ENCODE measurements at regions not wholly inside any gene's neighbourhood (a gene's known extent, or its start where the extent isn't known, plus 50 kb on each side); places are given as distances from the start of the nearest gene placed in this dataset.

GRCh38 chr7:50863053-50863452, 80.4 kb upstream of the GRB10 start:
- DNase-seq (peak; percentile 23), ATAC-seq (peak; percentile 26)
- Mint-ChIP-seq H3K4me3 (no peak overlapping the region), H3K9me3 (ENCODE audit: low read depth) (no peaks in the 10 kb centered on the region), H3K4me1 (no peaks in the 10 kb centered on the region), H3K27me3 (peaks cover 3% of the 10 kb centered on the region), H3K36me3 (ENCODE audit: low read depth) (no peaks in the 10 kb centered on the region), H3K27ac (no peak overlapping the region)
- intact Hi-C loops (cut with DNase I, micrococcal nuclease), result no loop called here
- CTCF ChIA-PET, result interaction anchor here (1.8 kb wide), 1 partner anchor 21 kb away, joined by 4 read pairs; no protein-coding TSS in a partner anchor
- POLR2A ChIA-PET, result interaction anchor here (0.5 kb wide), 1 partner anchor 12 kb away, joined by 11 read pairs; no protein-coding TSS in a partner anchor

DNA sequence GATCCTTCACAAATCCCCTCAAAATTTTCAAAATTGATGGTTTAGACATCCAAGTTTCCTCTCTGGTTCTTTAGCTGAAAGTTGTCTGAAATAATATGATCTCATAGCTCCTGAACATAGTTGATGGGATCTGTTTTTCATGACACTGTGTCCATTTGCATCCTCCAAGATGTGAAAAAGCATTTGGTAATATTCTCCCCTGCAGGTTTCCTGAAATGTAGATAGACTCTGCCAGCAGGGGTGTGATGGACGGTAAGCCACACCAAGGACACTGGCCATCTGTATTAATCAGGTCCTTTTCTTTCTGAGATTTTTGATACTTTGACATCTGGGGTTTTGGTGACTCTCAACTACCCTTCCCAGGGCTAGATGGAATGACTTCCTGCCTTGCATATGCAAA, 79.6 kb upstream of the GRB10 start:
- POLR2A ChIA-PET, result no interaction called here
- CTCF ChIA-PET, result interaction anchor here (0.6 to 1.8 kb wide), 2 partner anchors 22 to 150 kb away, joined by 3 to 4 read pairs; no protein-coding TSS in a partner anchor
- intact Hi-C loops (cut with DNase I, micrococcal nuclease), result no loop called here
- Mint-ChIP-seq H3K27me3 (peaks cover 3% of the 10 kb centered on the region), H3K4me1 (no peaks in the 10 kb centered on the region), H3K36me3 (ENCODE audit: low read depth) (no peaks in the 10 kb centered on the region), H3K27ac (no peak overlapping the region), H3K4me3 (no peak overlapping the region), H3K9me3 (ENCODE audit: low read depth) (no peaks in the 10 kb centered on the region)
- ATAC-seq (no peak), DNase-seq (no peak)

DNA sequence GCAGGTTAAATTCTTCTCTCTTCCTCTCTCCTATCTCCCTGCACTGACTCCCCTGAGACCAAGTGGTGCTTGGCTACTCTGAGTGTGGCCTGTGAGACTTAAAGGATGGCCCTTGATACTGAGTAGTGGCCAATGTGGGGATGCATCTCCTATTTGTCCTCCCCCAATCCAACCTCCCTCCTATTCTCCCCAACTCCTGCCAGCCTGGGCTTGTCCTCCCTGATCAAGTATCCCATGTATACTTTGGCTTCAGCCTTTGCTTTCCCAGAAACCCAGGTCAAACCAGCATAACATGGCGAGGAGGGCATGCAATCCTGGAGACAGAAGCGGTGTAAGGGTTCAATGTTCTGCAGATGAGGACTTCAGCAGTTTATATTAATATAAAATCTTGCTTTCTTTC, 77.9 kb upstream of the GRB10 start:
- intact Hi-C loops (cut with DNase I, micrococcal nuclease), result no loop called here

DNA sequence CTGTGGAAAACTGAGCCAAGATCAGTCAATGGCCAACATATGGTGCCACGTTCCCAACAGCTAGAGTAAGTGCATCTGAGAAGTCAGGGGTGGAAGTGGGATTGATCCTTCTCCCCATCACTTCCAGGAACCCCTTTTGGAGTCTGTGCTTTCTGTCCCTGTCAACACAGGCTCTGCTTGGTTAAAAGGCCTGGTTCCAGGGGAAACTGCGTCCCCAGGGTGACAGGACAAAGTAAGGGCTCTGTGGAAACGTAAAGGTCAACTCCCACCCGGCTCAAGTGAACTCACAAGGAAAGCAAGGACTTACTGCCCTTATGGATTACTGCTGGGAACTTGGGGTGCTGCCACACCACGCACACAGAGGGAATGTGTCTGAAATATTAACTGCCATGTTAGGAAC, 77.5 kb upstream of the GRB10 start:
- CTCF ChIA-PET, result no interaction called here
- Mint-ChIP-seq H3K36me3 (ENCODE audit: low read depth) (no peaks in the 10 kb centered on the region), H3K9me3 (ENCODE audit: low read depth) (no peaks in the 10 kb centered on the region), H3K27me3 (peaks cover 3% of the 10 kb centered on the region), H3K4me1 (no peaks in the 10 kb centered on the region), H3K4me3 (no peak overlapping the region), H3K27ac (no peak overlapping the region)
- intact Hi-C loops (cut with DNase I, micrococcal nuclease), result no loop called here
- DNase-seq (no peak), ATAC-seq (no peak)
- POLR2A ChIA-PET, result no interaction called here

More for the DNA sequence above, 77.9 kb upstream of the GRB10 start:
- H3K9me3 Mint-ChIP-seq (ENCODE audit: low read depth), result no peaks in the 10 kb centered on the region
- no peak for DNase-seq
- H3K36me3 Mint-ChIP-seq (ENCODE audit: low read depth), result no peaks in the 10 kb centered on the region
- CTCF ChIA-PET, result no interaction called here
- no peak overlapping the region for H3K27ac Mint-ChIP-seq
- no peak for ATAC-seq
- POLR2A ChIA-PET, result no interaction called here
- H3K4me3 Mint-ChIP-seq, result no peak overlapping the region
- H3K4me1 Mint-ChIP-seq, result no peaks in the 10 kb centered on the region
- peaks cover 3% of the 10 kb centered on the region for H3K27me3 Mint-ChIP-seq

DNA sequence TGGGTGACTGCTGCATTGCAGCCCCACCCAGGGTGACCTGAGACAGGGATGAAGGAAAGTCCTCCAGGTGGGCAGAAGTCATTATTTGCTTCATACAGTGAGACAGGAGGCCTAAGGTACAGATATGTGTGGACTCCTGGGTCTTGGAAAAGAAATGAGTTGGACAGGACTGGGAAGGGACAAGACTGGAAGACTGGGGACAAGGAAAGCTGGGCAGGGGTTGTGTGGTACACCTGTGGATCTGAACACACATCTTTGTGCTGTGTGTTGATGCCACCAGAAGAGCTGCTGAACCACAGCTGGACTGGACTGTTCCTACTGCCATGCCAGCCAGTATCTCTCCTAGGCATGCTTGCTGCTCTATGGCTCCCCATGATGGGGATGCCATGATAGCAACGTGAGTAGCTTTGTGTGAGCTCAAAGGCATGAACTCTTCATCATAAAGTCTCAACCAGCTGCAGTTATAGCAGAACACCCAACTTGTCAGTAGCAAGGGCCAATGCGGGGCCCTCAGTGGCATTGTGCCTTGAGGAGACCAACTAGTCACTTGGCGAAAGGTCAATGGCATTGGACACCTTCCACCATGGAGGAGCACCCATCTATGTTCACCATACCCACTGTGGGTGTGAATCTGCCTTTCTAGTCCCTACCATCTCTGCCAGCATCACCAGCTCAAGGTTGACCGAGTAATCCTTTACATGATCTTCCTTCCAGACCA, 76.0 kb upstream of the GRB10 start:
- no peaks in the 10 kb centered on the region for H3K4me1 Mint-ChIP-seq
- DNase-seq (no peak), ATAC-seq (no peak)
- H3K9me3 Mint-ChIP-seq (ENCODE audit: low read depth), result no peaks in the 10 kb centered on the region
- no peaks in the 10 kb centered on the region for H3K36me3 Mint-ChIP-seq (ENCODE audit: low read depth)
- ChIA-PET POLR2A (no interaction called here), CTCF (no interaction called here)
- no peak overlapping the region for H3K4me3 Mint-ChIP-seq
- H3K27ac Mint-ChIP-seq, result no peak overlapping the region
- intact Hi-C loops (cut with DNase I, micrococcal nuclease), result no loop called here
- H3K27me3 Mint-ChIP-seq, result peaks cover 3% of the 10 kb centered on the region

DNA sequence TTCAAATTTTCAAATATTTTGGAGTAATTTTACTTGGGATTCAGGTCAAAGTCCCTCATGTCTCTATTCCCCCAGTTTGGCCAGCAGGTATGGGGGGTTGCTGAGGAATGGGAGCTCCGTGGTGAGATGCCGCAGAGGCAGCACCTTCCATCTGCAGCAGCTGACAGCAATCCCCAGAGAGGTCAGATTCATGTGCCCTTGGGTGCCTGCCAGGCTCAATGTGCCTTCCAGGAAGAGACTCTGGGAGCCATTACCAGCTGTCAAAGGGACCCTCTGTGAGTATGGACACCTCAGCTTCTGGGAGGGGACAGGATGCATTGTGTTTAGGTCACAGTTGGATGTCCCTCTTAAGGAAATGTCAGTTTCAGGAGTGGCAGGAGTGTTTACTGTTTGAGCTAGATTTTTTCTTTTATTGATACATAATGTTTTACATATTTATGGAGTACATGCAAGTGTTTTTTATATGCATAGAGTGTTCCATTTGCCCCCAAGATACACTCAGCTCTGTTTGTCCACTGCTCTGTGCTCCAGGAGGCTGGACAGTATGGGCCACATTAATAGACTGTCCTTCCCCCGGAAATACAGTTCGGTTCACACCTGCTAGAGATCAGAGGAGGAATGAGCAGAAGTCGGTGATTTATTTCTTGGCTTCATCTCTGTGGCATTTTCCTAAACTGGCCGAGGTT, 75.3 kb upstream of the GRB10 start:
- DNase-seq (no peak), ATAC-seq (no peak)
- Mint-ChIP-seq H3K4me3 (no peak overlapping the region), H3K27me3 (peaks cover 3% of the 10 kb centered on the region), H3K9me3 (ENCODE audit: low read depth) (no peaks in the 10 kb centered on the region), H3K27ac (no peak overlapping the region), H3K36me3 (ENCODE audit: low read depth) (no peaks in the 10 kb centered on the region), H3K4me1 (no peaks in the 10 kb centered on the region)
- POLR2A ChIA-PET, result no interaction called here
- CTCF ChIA-PET, result no interaction called here
- intact Hi-C loops (cut with DNase I, micrococcal nuclease), result no loop called here

GRCh38 chr7:50856806-50857205, 74.1 kb upstream of the GRB10 start:
- no peak for ATAC-seq
- no peak overlapping the region for H3K27ac Mint-ChIP-seq
- POLR2A ChIA-PET, result no interaction called here
- H3K36me3 Mint-ChIP-seq (ENCODE audit: low read depth), result no peaks in the 10 kb centered on the region
- CTCF ChIA-PET, result no interaction called here
- H3K9me3 Mint-ChIP-seq (ENCODE audit: low read depth), result no peaks in the 10 kb centered on the region
- H3K27me3 Mint-ChIP-seq, result peaks cover 3% of the 10 kb centered on the region
- no peak for DNase-seq
- intact Hi-C loops (cut with DNase I, micrococcal nuclease), result no loop called here
- H3K4me3 Mint-ChIP-seq, result no peak overlapping the region
- H3K4me1 Mint-ChIP-seq, result no peaks in the 10 kb centered on the region

DNA sequence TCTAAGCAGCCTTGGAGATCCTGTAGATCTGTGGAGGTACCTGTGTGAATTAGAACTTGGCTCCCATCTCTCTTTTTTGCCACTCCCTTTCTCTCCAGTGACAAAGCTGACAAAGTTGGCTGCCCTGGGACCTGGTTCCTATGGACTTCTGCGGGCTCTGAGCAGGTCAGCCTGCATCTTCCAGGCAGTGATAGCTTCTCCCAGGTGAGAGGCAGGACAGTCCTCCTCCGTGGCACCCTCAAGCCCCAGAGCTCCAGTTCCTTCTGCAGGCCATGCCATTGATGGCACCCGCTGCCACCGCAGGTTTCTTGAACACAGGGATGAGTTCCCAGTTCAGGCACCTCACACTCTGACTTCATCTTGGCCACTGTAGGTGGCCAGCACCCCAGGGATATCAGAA, 73.5 kb upstream of the GRB10 start:
- no peak overlapping the region for H3K27ac Mint-ChIP-seq
- intact Hi-C loops (cut with DNase I, micrococcal nuclease), result no loop called here
- no peak overlapping the region for H3K4me3 Mint-ChIP-seq
- ChIA-PET CTCF (no interaction called here), POLR2A (no interaction called here)
- DNase-seq, result no peak
- H3K4me1 Mint-ChIP-seq, result no peaks in the 10 kb centered on the region
- ATAC-seq, result no peak
- no peaks in the 10 kb centered on the region for H3K9me3 Mint-ChIP-seq (ENCODE audit: low read depth)
- H3K36me3 Mint-ChIP-seq (ENCODE audit: low read depth), result no peaks in the 10 kb centered on the region
- H3K27me3 Mint-ChIP-seq, result peaks cover 3% of the 10 kb centered on the region

DNA sequence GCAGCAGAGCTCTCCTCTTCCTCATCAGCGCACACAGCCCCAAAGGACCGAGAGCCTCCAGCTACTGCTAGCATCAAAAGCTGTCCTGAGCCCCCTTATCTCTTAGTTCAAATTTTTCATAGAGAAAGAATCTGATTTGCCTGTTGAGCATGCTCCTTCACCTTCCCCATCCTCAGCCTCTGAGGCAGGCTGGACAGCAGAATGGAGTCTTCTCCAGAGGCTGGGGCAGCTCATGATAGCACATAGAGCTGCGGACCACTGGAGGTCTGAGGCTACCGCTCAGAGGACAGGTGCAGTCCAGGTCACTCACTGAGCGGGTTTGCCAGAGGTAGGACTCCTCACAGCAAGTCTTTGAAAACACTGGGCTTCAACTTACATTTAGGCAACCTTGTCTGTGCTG, 72.8 kb upstream of the GRB10 start:
- ATAC-seq, result no peak
- Mint-ChIP-seq H3K27ac (no peak overlapping the region), H3K4me3 (no peak overlapping the region), H3K4me1 (no peaks in the 10 kb centered on the region), H3K36me3 (ENCODE audit: low read depth) (no peaks in the 10 kb centered on the region), H3K9me3 (ENCODE audit: low read depth) (no peaks in the 10 kb centered on the region), H3K27me3 (peaks cover 1% of the 10 kb centered on the region)
- POLR2A ChIA-PET, result no interaction called here
- intact Hi-C loops (cut with DNase I, micrococcal nuclease), result no loop called here
- CTCF ChIA-PET, result no interaction called here
- DNase-seq, result no peak

DNA sequence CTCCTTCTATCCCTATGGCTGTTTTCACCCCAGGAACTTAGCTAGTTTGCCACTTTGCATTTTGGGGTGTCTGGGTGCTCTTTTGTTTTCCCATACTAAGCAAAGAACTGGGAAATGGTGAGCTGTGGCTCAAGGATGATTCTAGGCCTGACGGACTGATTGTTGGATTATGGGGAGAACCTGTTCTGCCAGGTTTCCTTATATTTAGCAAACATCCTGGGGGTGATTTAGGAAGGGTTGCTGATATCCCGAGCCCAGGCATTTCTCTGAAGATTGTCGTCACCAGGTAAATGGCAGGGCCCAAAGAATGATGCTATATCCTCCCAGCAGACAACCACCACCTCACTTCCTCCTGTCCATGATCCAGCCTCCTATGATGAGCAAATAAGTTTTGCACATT, 72.1 kb upstream of the GRB10 start:
- no peak for ATAC-seq
- intact Hi-C loops (cut with DNase I, micrococcal nuclease), result no loop called here
- ChIA-PET CTCF (no interaction called here), POLR2A (no interaction called here)
- H3K27ac Mint-ChIP-seq, result no peak overlapping the region
- no peak for DNase-seq
- H3K36me3 Mint-ChIP-seq (ENCODE audit: low read depth), result no peaks in the 10 kb centered on the region
- no peaks in the 10 kb centered on the region for H3K27me3 Mint-ChIP-seq
- no peak overlapping the region for H3K4me3 Mint-ChIP-seq
- no peaks in the 10 kb centered on the region for H3K4me1 Mint-ChIP-seq
- no peaks in the 10 kb centered on the region for H3K9me3 Mint-ChIP-seq (ENCODE audit: low read depth)

GRCh38 chr7:50854247-50854646, 71.6 kb upstream of the GRB10 start:
- no peak for ATAC-seq
- H3K4me3 Mint-ChIP-seq, result no peak overlapping the region
- ChIA-PET CTCF (interaction anchor here (0.5 kb wide), 1 partner anchor 287 kb away, joined by 3 read pairs; no protein-coding TSS in a partner anchor), POLR2A (no interaction called here)
- H3K27ac Mint-ChIP-seq, result no peak overlapping the region
- H3K27me3 Mint-ChIP-seq, result no peaks in the 10 kb centered on the region
- intact Hi-C loops (cut with DNase I, micrococcal nuclease), result no loop called here
- no peaks in the 10 kb centered on the region for H3K9me3 Mint-ChIP-seq (ENCODE audit: low read depth)
- no peak for DNase-seq
- H3K36me3 Mint-ChIP-seq (ENCODE audit: low read depth), result no peaks in the 10 kb centered on the region
- H3K4me1 Mint-ChIP-seq, result no peaks in the 10 kb centered on the region

GRCh38 chr7:50853311-50853710, 70.6 kb upstream of the GRB10 start:
- CTCF ChIA-PET, result no interaction called here
- intact Hi-C loops (cut with DNase I, micrococcal nuclease), result no loop called here
- H3K9me3 Mint-ChIP-seq (ENCODE audit: low read depth), result no peaks in the 10 kb centered on the region
- ATAC-seq (no peak), DNase-seq (no peak)
- no peaks in the 10 kb centered on the region for H3K4me1 Mint-ChIP-seq
- H3K27me3 Mint-ChIP-seq, result no peaks in the 10 kb centered on the region
- POLR2A ChIA-PET, result no interaction called here
- H3K27ac Mint-ChIP-seq, result no peak overlapping the region
- no peaks in the 10 kb centered on the region for H3K36me3 Mint-ChIP-seq (ENCODE audit: low read depth)
- H3K4me3 Mint-ChIP-seq, result no peak overlapping the region

All from activated CD4-positive, alpha-beta T cell treated with anti-CD3 and anti-CD28 coated beads for 36 hours (primary cell).